CD4-positive, alpha-beta T cell (primary cell): ENCODE measurements at regions not wholly inside any gene's neighbourhood (a gene's known extent, or its start where the extent isn't known, plus 50 kb on each side); places are given as distances from the start of the nearest gene placed in this dataset.

ENCODE experiments used
- ATAC-seq: fragments of 200-7000 bp; cut with Tn5 transposase; one replicate; pipeline ENCODE4 v1.10.0; 2022; ENCODE audit warnings: mild to moderate bottlenecking; ENCODE audit not compliant: poor library complexity
- CTCF ChIA-PET: fragments of 350-600 bp; sonication (Branson Sonifier 250); formaldehyde crosslinking; loops from one replicate; lab custom pipeline; 2021; ENCODE audit warnings: antibody characterized with exemption, inconsistent platforms; lab: Charles Lee
- POLR2A ChIA-PET: fragments of 350-600 bp; sonication (Branson Sonifier 250); formaldehyde crosslinking; loops from one replicate; lab custom pipeline; 2021; ENCODE audit warnings: antibody characterized with exemption, inconsistent platforms; lab: Charles Lee
- DNase-seq, 14 experiments: peaks; one replicate each; pipeline ENCODE4 v3.0.0-alpha.2; 2013 to 2020; ENCODE audit warnings: mixed read lengths in 2 of 14
- H3K27ac ChIP-seq, 2 donors: one replicate each; pipeline versions ENCODE4 v1.5.1 to v1.7.0; 2013; ENCODE audit warnings: low read length in 2 of 2, low read depth in 1 of 2, mild to moderate bottlenecking in 1 of 2
- H3K27me3 ChIP-seq, 2 experiments: 1 replicate in 1 of 2; 2 replicates in 1 of 2; pipeline versions ENCODE4 v1.6.1 to v1.7.0; 2013; ENCODE audit warnings: low read length in 2 of 2, control low read depth in 1 of 2, mild to moderate bottlenecking in 1 of 2, moderate library complexity in 1 of 2; ENCODE audit not compliant: insufficient read depth in 2 of 2, control insufficient read depth in 1 of 2
- H3K36me3 ChIP-seq: one replicate; pipeline ENCODE4 v1.6.1; 2013; ENCODE audit warnings: low read length, control low read depth; ENCODE audit not compliant: insufficient read depth
- H3K4me1 ChIP-seq: one replicate; pipeline ENCODE4 v1.6.1; 2013; ENCODE audit warnings: low read length, control low read depth; ENCODE audit not compliant: insufficient read depth
- H3K4me3 ChIP-seq: one replicate; pipeline ENCODE4 v1.5.1; 2013; ENCODE audit warnings: mild to moderate bottlenecking, low read length, moderate library complexity
- H3K9me3 ChIP-seq, 2 experiments: 1 replicate in 1 of 2; 2 replicates in 1 of 2; pipeline versions ENCODE4 v1.6.1 to v1.7.0; 2013; ENCODE audit warnings: low read length in 2 of 2, mild to moderate bottlenecking in 2 of 2, control low read depth in 1 of 2, moderate library complexity in 1 of 2; ENCODE audit not compliant: control insufficient read depth in 1 of 2, insufficient read depth in 1 of 2
- H3K27ac Mint-ChIP-seq: one replicate; pipeline ENCODE4 v1.8.0; 2020; ENCODE audit warnings: mixed read lengths
- H3K27me3 Mint-ChIP-seq: one replicate; pipeline ENCODE4 v1.8.0; 2021; ENCODE audit warnings: mixed read lengths
- H3K36me3 Mint-ChIP-seq: one replicate; pipeline ENCODE4 v1.8.0; 2021; ENCODE audit warnings: low read depth, mixed read lengths
- H3K4me1 Mint-ChIP-seq: one replicate; pipeline ENCODE4 v1.8.0; 2021; ENCODE audit warnings: low read depth, mixed read lengths
- H3K4me3 Mint-ChIP-seq: one replicate; pipeline ENCODE4 v1.8.0; 2020; ENCODE audit warnings: mild to moderate bottlenecking, mixed read lengths
- H3K9me3 Mint-ChIP-seq: one replicate; pipeline ENCODE4 v1.8.0; 2020; ENCODE audit warnings: mixed read lengths
- CTCF ChIP-seq: fragments of 200-600 bp; IDR thresholded peaks from one replicate; pipeline ENCODE4 v1.8.0; 2022; ENCODE audit warnings: antibody characterized with exemption, mild to moderate bottlenecking
- intact Hi-C, 2 experiments: fragments of 100-400 bp; cut with DNase I in 1 of 2; cut with micrococcal nuclease in 1 of 2; formaldehyde crosslinking; loops; one replicate each; pipeline versions ENCODE4 v1.15.1 to v1.9.0; 2023 to 2025; cut with DNase I, micrococcal nuclease

DNA sequence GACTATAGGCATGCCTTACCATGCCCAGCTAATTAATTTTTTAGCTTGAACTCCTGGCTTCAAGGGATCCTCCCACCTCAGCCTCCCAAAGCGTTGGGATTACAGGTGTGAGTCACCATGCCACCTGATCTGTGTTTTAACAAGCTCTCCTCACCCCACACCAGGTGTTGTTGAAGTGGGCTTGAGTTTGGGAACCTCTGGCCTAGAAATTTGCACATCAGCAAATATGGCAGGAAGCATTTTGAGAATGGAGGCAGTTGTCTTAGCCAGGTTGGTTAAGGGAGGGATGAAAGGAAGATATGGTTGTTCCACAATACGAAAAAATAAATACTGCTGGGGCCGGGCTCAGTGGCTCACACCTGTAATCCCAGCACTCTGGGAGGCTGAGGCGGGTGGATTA is 433.1 kb downstream of the TYW1 start:
- Histone ChIP-seq H3K27ac (no peak overlapping the region), H3K4me1 (no peaks in the 10 kb centered on the region), H3K4me3 (no peak overlapping the region), H3K27me3 (no peaks in the 10 kb centered on the region), H3K36me3 (no peaks in the 10 kb centered on the region), H3K9me3 (peaks cover 0 to 18% of the 10 kb centered on the region in 2 experiments)
- Mint-ChIP-seq H3K9me3 (peaks cover 6% of the 10 kb centered on the region), H3K27me3 (peaks cover 10% of the 10 kb centered on the region), H3K36me3 (no peaks in the 10 kb centered on the region), H3K4me1 (no peaks in the 10 kb centered on the region), H3K27ac (no peak overlapping the region), H3K4me3 (no peak overlapping the region)
- intact Hi-C loops: no loop called here
- ChIA-PET CTCF (no interaction called here), POLR2A (no interaction called here)
- no peak for TF ChIP-seq CTCF
- ATAC-seq (no peak), DNase-seq (no peak)

DNA sequence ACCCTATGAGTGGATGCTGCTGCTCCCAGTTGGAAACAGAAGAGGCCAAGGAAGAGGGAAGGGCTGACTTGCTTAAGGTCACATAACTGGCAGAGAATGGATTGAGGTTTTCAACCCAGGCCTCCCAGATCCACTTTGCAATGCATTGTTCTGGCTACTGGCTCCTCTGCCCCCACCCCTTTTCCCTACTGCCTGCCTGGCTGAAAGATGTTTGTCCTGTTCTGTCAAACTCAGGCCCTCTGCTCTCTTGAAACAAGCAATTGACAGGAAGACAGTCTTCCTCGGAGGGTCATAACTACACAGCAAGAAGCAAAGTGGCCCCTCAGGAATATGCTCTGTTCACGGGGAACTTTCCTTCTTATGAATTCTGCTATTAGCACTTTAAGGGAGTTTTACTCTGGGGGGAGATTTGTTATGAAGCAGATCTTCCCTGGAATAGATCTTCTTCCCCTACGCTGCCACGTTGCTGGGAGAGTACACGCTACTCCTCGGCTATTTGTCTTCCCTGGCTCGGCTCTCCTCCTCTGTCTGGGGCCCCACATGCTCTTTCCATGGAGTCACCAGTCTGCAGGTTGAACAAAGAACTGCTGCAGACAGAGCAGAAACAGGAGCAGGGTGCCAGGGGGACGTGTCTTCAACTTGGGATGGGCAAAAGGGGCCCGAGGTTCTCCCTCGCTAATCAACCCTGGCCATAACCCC is 436.1 kb downstream of the TYW1 start:
- CTCF ChIA-PET: no interaction called here
- DNase-seq: no peak
- peaks cover 10% of the 10 kb centered on the region for H3K9me3 Mint-ChIP-seq
- H3K27ac Mint-ChIP-seq: no peak overlapping the region
- H3K27me3 ChIP-seq: no peaks in the 10 kb centered on the region
- ATAC-seq: no peak
- TF ChIP-seq CTCF: no peak
- peaks cover 6% of the 10 kb centered on the region for H3K27me3 Mint-ChIP-seq
- H3K4me3 Mint-ChIP-seq: no peak overlapping the region
- POLR2A ChIA-PET: no interaction called here
- peaks cover 0 to 20% of the 10 kb centered on the region in 2 experiments for H3K9me3 ChIP-seq
- H3K27ac ChIP-seq: no peak overlapping the region
- no peaks in the 10 kb centered on the region for H3K4me1 ChIP-seq
- intact Hi-C loops: no loop called here
- no peaks in the 10 kb centered on the region for H3K36me3 ChIP-seq
- H3K36me3 Mint-ChIP-seq: no peaks in the 10 kb centered on the region
- H3K4me1 Mint-ChIP-seq: no peaks in the 10 kb centered on the region
- H3K4me3 ChIP-seq: no peak overlapping the region

DNA sequence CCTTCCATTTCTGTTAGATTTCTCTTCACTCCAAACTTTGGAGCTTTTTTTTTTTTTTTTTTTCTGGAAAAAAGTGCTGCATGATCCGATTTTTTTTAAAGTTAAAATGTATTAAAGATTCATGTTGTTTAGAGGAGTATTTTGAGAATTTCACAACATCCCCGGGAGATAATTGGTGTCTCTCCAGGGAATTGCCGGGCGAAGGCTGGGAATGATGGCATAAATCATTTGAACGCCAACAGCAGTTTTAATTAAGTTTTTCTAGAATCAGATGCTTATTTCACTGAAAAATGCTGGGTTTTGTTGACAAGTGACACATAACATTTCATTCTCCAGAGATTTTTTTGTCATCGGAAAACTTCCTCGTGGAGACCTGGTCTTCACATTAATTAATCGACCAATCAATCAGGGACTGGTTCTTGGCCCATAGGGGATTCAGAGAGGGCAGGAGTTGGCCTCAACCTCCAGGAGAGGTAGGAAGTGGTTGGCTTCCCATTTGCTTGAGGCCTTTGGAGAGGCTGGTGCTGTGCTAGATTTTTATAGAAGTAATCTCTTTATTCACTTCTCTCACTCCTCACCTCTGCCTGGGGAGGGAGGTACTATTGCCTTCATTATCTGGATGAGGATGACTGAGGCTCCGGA is 439.4 kb downstream of the TYW1 start:
- TF ChIP-seq CTCF: no peak
- H3K4me1 Mint-ChIP-seq: no peaks in the 10 kb centered on the region
- Histone ChIP-seq H3K4me3 (no peak overlapping the region), H3K9me3 (peaks cover 0 to 23% of the 10 kb centered on the region in 2 experiments), H3K36me3 (no peaks in the 10 kb centered on the region), H3K4me1 (no peaks in the 10 kb centered on the region), H3K27ac (no peak overlapping the region), H3K27me3 (no peaks in the 10 kb centered on the region)
- no peak overlapping the region for H3K4me3 Mint-ChIP-seq
- ChIA-PET POLR2A (no interaction called here), CTCF (no interaction called here)
- peaks cover 10% of the 10 kb centered on the region for H3K9me3 Mint-ChIP-seq
- DNase-seq: no peak
- H3K27ac Mint-ChIP-seq: no peak overlapping the region
- ATAC-seq: no peak
- H3K27me3 Mint-ChIP-seq: peaks cover 6% of the 10 kb centered on the region
- intact Hi-C loops: no loop called here
- H3K36me3 Mint-ChIP-seq: no peaks in the 10 kb centered on the region
